HFF-Myc (cell line): ENCODE measurements at regions not wholly inside any gene's neighbourhood (a gene's known extent, or its start where the extent isn't known, plus 50 kb on each side); places are given as distances from the start of the nearest gene placed in this dataset.

ENCODE experiments used
- DNase-seq: peaks from one replicate; pipeline ENCODE4 v3.0.0-alpha.2; 2011; ENCODE audit warnings: low read depth; ENCODE audit errors: extremely low read depth
- H3K4me3 ChIP-seq: replicated peaks from 2 replicates; pipeline ENCODE4 v1.5.1; 2011; ENCODE audit warnings: low read depth, mild to moderate bottlenecking, control low read depth, low read length
- CTCF ChIP-seq: IDR thresholded peaks from 2 replicates; pipeline ENCODE4 v1.5.1; 2012; ENCODE audit warnings: mild to moderate bottlenecking, low read depth, low read length, control low read depth; ENCODE audit errors: missing control alignments

GRCh38 chr13:84961023-84961422 lies 838.2 kb downstream of the SLITRK6 start:
- no peak for DNase-seq
- no peak overlapping the region for H3K4me3 ChIP-seq
- TF ChIP-seq CTCF: no peak

- no peak overlapping the region for H3K4me3 ChIP-seq
- TF ChIP-seq CTCF: no peak
- DNase-seq: no peak
These were observed 839.4 kb downstream of the SLITRK6 start for GRCh38 chr13:84959818-84960217.

GRCh38 chr13:84954636-84955035 lies 844.6 kb downstream of the SLITRK6 start:
- no peak for TF ChIP-seq CTCF
- DNase-seq: no peak
- no peak overlapping the region for H3K4me3 ChIP-seq

- H3K4me3 ChIP-seq: no peak overlapping the region
- TF ChIP-seq CTCF: no peak
These were observed 848.1 kb downstream of the SLITRK6 start for GRCh38 chr13:84951128-84951527.

GRCh38 chr13:84946192-84946591 lies 853.0 kb downstream of the SLITRK6 start:
- no peak for TF ChIP-seq CTCF
- no peak for DNase-seq
- no peak overlapping the region for H3K4me3 ChIP-seq

More at GRCh38 chr13:84951128-84951527, 848.1 kb downstream of the SLITRK6 start:
- no peak for DNase-seq

GRCh38 chr13:84940798-84941197 lies 858.4 kb downstream of the SLITRK6 start:
- no peak for DNase-seq
- TF ChIP-seq CTCF: no peak
- H3K4me3 ChIP-seq: no peak overlapping the region

- no peak for DNase-seq
- H3K4me3 ChIP-seq: no peak overlapping the region
- no peak for TF ChIP-seq CTCF
These were observed 859.1 kb downstream of the SLITRK6 start for GRCh38 chr13:84940167-84940566.
